H1 (cell line): ENCODE measurements at regions not wholly inside any gene's neighbourhood (a gene's known extent, or its start where the extent isn't known, plus 50 kb on each side); places are given as distances from the start of the nearest gene placed in this dataset.

ENCODE experiments used
- CTCF ChIA-PET: fragments of 300-600 bp; sonication (Branson Sonifier 250); formaldehyde crosslinking; loops from one replicate; lab custom pipeline; 2021; ENCODE audit not compliant: partially characterized antibody; lab: Charles Lee
- POLR2A ChIA-PET: fragments of 300-600 bp; sonication (Branson Sonifier 250); formaldehyde crosslinking; loops from one replicate; lab custom pipeline; 2021; ENCODE audit warnings: inconsistent platforms; ENCODE audit not compliant: partially characterized antibody; lab: Charles Lee
- DNase-seq, 2 experiments: peaks; one replicate each; pipeline versions ENCODE4 v3.0.0 to v3.0.0-alpha.2; 2010 to 2022; ENCODE audit warnings: low spot score in 2 of 2, low read depth in 1 of 2, mixed read lengths in 1 of 2
- FAIRE-seq: peaks from 2 replicates; lab custom pipeline; 2011; peaks lifted over from hg19 to GRCh38; lab: Jason Lieb, UNC
- H2AFZ ChIP-seq: 2 replicates; pipeline ENCODE4 v1.8.1; 2012; ENCODE audit warnings: low read length, inconsistent platforms
- H2AK5ac ChIP-seq: 2 replicates; pipeline ENCODE4 v1.6.1; 2013; ENCODE audit warnings: low read depth, low read length
- H2BK120ac ChIP-seq: replicated peaks from 2 replicates; pipeline ENCODE3; 2013; ENCODE audit warnings: low read depth, low read length, inconsistent platforms
- H2BK12ac ChIP-seq: 2 replicates; pipeline ENCODE4 v1.6.1; 2013; ENCODE audit warnings: low read depth, low read length
- H2BK15ac ChIP-seq: 2 replicates; pipeline ENCODE4 v1.6.1; 2013; ENCODE audit warnings: low read length
- H2BK20ac ChIP-seq: 2 replicates; pipeline ENCODE4 v1.6.1; 2013; ENCODE audit warnings: low read length
- H2BK5ac ChIP-seq: 2 replicates; pipeline ENCODE4 v1.6.1; 2013; ENCODE audit warnings: low read depth, low read length
- H3K14ac ChIP-seq: 2 replicates; pipeline ENCODE4 v1.6.1; 2013; ENCODE audit warnings: inconsistent platforms; ENCODE audit not compliant: insufficient read length
- H3K18ac ChIP-seq: 2 replicates; pipeline ENCODE4 v1.6.1; 2013; ENCODE audit warnings: low read length; ENCODE audit errors: extremely low read depth
- H3K23ac ChIP-seq: 2 replicates; pipeline ENCODE4 v1.6.1; 2013; ENCODE audit warnings: inconsistent platforms; ENCODE audit not compliant: insufficient read length
- H3K23me2 ChIP-seq: 2 replicates; pipeline ENCODE4 v1.6.1; 2013; ENCODE audit warnings: low read depth, low read length
- H3K27ac ChIP-seq: 2 replicates; pipeline ENCODE4 v1.6.1; 2011; ENCODE audit warnings: low read depth, low read length, inconsistent platforms
- H3K27me3 ChIP-seq, 4 experiments: replicated peaks in 1 of 4; 1 replicate in 1 of 4; 2 replicates in 3 of 4; pipeline versions ENCODE4 v1.6.1 to v1.8.1; 2011 to 2013; ENCODE audit warnings: low read length in 3 of 4, mild to moderate bottlenecking in 3 of 4, inconsistent platforms in 2 of 4, mixed read lengths in 2 of 4, moderate library complexity in 1 of 4; ENCODE audit not compliant: control insufficient read depth in 3 of 4, insufficient read depth in 3 of 4; ENCODE audit errors: extremely low read depth in 1 of 4
- H3K36me3 ChIP-seq, 4 experiments: 2 replicates each; pipeline versions ENCODE4 v1.6.1 to v1.8.1; 2011 to 2013; ENCODE audit warnings: mild to moderate bottlenecking in 4 of 4, low read length in 3 of 4, moderate library complexity in 2 of 4, control low read depth in 1 of 4, inconsistent platforms in 1 of 4; ENCODE audit not compliant: insufficient read depth in 4 of 4, control insufficient read depth in 2 of 4
- H3K4ac ChIP-seq: replicated peaks from 2 replicates; pipeline ENCODE3; 2013; ENCODE audit warnings: low read length, low read depth, mixed read lengths, inconsistent platforms; ENCODE audit not compliant: insufficient read length
- H3K4me1 ChIP-seq, 4 experiments: replicated peaks in 1 of 4; 1 replicate in 1 of 4; 2 replicates in 3 of 4; pipeline versions ENCODE4 v1.6.1 to v1.8.1; 2011 to 2013; ENCODE audit warnings: low read length in 3 of 4, inconsistent platforms in 2 of 4, mixed read lengths in 1 of 4; ENCODE audit not compliant: insufficient read depth in 4 of 4, control insufficient read depth in 3 of 4
- H3K4me2 ChIP-seq, 2 experiments: 2 replicates each; pipeline versions ENCODE4 v1.6.1 to v1.8.1; 2011 to 2013; ENCODE audit warnings: low read depth in 2 of 2, low read length in 2 of 2, control low read depth in 1 of 2, inconsistent platforms in 1 of 2, mild to moderate bottlenecking in 1 of 2; ENCODE audit not compliant: insufficient read depth in 1 of 2
- H3K4me3 ChIP-seq, 4 experiments: fragments of 200-600, 300-600 bp in 1 of 4; sonication (generic), shearing (Covaris generic), sonication (Bioruptor Twin) in 1 of 4; 2 replicates each; pipeline versions ENCODE4 v1.5.1 to v1.8.1; 2011 to 2016; ENCODE audit warnings: low read length in 4 of 4, low read depth in 3 of 4, control low read depth in 2 of 4, inconsistent platforms in 2 of 4, mild to moderate bottlenecking in 2 of 4, mixed read lengths in 1 of 4, moderate library complexity in 1 of 4; ENCODE audit not compliant: insufficient read depth in 2 of 4; ENCODE audit errors: extremely low read depth in 1 of 4
- H3K56ac ChIP-seq: replicated peaks from 2 replicates; pipeline ENCODE3; 2013; ENCODE audit warnings: low read depth, mild to moderate bottlenecking, mixed read lengths, low read length, inconsistent platforms; ENCODE audit not compliant: insufficient read length
- H3K79me1 ChIP-seq: 2 replicates; pipeline ENCODE4 v1.6.1; 2013; ENCODE audit warnings: low read depth, low read length, control low read depth
- H3K79me2 ChIP-seq, 2 experiments: 2 replicates each; pipeline versions ENCODE4 v1.6.1 to v1.8.1; 2012 to 2013; ENCODE audit warnings: low read length in 2 of 2, mild to moderate bottlenecking in 2 of 2, inconsistent platforms in 1 of 2; ENCODE audit not compliant: insufficient read depth in 2 of 2, control insufficient read depth in 1 of 2
- H3K9ac ChIP-seq, 4 experiments: replicated peaks in 1 of 4; 1 replicate in 1 of 4; 2 replicates in 3 of 4; pipeline versions ENCODE4 v1.6.1 to v1.8.1; 2011 to 2013; ENCODE audit warnings: low read depth in 3 of 4, low read length in 3 of 4, control low read depth in 2 of 4, mild to moderate bottlenecking in 2 of 4, moderate library complexity in 2 of 4, inconsistent platforms in 1 of 4; ENCODE audit errors: extremely low read depth in 1 of 4
- H3K9me3 ChIP-seq, 2 experiments: 2 replicates each; pipeline versions ENCODE4 v1.6.1 to v1.8.1; 2012 to 2013; ENCODE audit warnings: mild to moderate bottlenecking in 2 of 2, moderate library complexity in 2 of 2, control low read depth in 1 of 2, inconsistent platforms in 1 of 2, low read depth in 1 of 2, low read length in 1 of 2, mixed read lengths in 1 of 2; ENCODE audit not compliant: insufficient read depth in 2 of 2
- H4K20me1 ChIP-seq, 2 experiments: replicated peaks in 1 of 2; 2 replicates each; pipeline versions ENCODE3 to v1.8.1; 2011 to 2013; ENCODE audit warnings: inconsistent platforms in 2 of 2, low read length in 2 of 2, mild to moderate bottlenecking in 1 of 2; ENCODE audit not compliant: insufficient read depth in 2 of 2, control insufficient read depth in 1 of 2
- H4K5ac ChIP-seq: 2 replicates; pipeline ENCODE4 v1.6.1; 2013; ENCODE audit warnings: low read length, low read depth, mixed read lengths, inconsistent platforms; ENCODE audit not compliant: insufficient read length
- H4K8ac ChIP-seq: 2 replicates; pipeline ENCODE4 v1.8.0; 2013; ENCODE audit warnings: mild to moderate bottlenecking, moderate library complexity, low read length, inconsistent platforms; ENCODE audit not compliant: insufficient read depth; ENCODE audit errors: extremely low read depth
- H4K91ac ChIP-seq: replicated peaks from 2 replicates; pipeline ENCODE3; 2013; ENCODE audit warnings: low read length, mixed read lengths, inconsistent platforms; ENCODE audit not compliant: insufficient read length
- NANOG ChIP-seq: IDR thresholded peaks from 2 replicates; pipeline ENCODE4 v1.6.1; 2011; ENCODE audit warnings: low read length, low read depth, mild to moderate bottlenecking, inconsistent platforms; ENCODE audit not compliant: insufficient read depth, poor library complexity, severe bottlenecking
- WGBS, 2 experiments: shearing (Covaris generic) in 1 of 2; methylation state at CpG; one replicate each; pipeline versions ENCODE4 v1.1.6 to v1.1.7; 2013 to 2015; ENCODE audit warnings: low lambda C conversion rate in 2 of 2, mixed read lengths in 2 of 2, inconsistent platforms in 1 of 2, low coverage in 1 of 2, missing lambda C conversion rate in 1 of 2; ENCODE audit not compliant: insufficient replicate concordance in 2 of 2, insufficient coverage in 1 of 2, insufficient read length in 1 of 2; ENCODE audit errors: extremely low coverage in 1 of 2, missing lambda C conversion rate in 1 of 2; 5-methylcytosine and 5-hydroxymethylcytosine counted together

DNA sequence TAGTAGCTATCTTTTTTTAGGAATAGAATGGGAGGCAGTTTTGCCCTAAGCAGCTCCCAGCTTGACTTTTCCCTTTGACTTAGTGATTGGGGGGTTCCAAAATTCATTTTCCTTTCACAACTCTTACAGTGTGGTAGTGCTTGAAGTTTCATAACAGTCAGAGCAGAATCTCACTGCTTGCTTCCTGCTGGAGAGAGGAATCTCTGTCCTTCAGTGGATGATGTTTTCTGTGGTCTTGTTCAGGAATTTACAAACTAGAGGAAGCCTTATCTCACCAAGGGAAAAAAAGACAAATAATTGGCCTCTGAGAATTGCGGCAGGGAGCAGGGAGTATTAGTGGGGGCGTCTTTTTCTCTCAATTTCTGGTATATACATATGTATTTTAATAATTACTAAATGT lies 326.6 kb upstream of the C2CD4B start:
- H3K4me2 ChIP-seq, result no peak overlapping the region
- FAIRE-seq, result no peak
- WGBS, 2 experiments, result 91% methylated on average over 2 of the region's 2 CpGs; no CpG with 5 or more reads in 1 of the 2 experiments
- TF ChIP-seq NANOG, result no peak

More for the DNA sequence above, 326.6 kb upstream of the C2CD4B start:
- ChIA-PET CTCF (interaction anchor here (2.1 kb wide), 2 partner anchors 9 to 58 kb away, joined by 5 to 6 read pairs; no protein-coding TSS in a partner anchor), POLR2A (no interaction called here)
- H2BK12ac ChIP-seq, result no peak overlapping the region
- no peaks in the 10 kb centered on the region for H3K27me3 ChIP-seq
- no peak overlapping the region for H3K4ac ChIP-seq
- H3K79me2 ChIP-seq, result no peaks in the 10 kb centered on the region
- H3K14ac ChIP-seq, result no peak overlapping the region
- H3K56ac ChIP-seq, result no peak overlapping the region
- no peak overlapping the region for H2BK5ac ChIP-seq
- H3K18ac ChIP-seq, result no peak overlapping the region
- H2AK5ac ChIP-seq, result no peak overlapping the region
- no peak overlapping the region for H3K4me3 ChIP-seq
- H2BK15ac ChIP-seq, result no peak overlapping the region
- no peaks in the 10 kb centered on the region for H3K79me1 ChIP-seq
- no peaks in the 10 kb centered on the region for H4K20me1 ChIP-seq
- no peak overlapping the region for H3K23ac ChIP-seq
- no peak overlapping the region for H4K91ac ChIP-seq
- H3K23me2 ChIP-seq, result no peaks in the 10 kb centered on the region
- DNase-seq, result no peak
- H4K5ac ChIP-seq, result no peak overlapping the region
- no peak overlapping the region for H2BK20ac ChIP-seq
- no peak overlapping the region for H3K9ac ChIP-seq
- no peaks in the 10 kb centered on the region for H3K36me3 ChIP-seq
- H4K8ac ChIP-seq, result no peak overlapping the region
- H2BK120ac ChIP-seq, result no peak overlapping the region
- no peaks in the 10 kb centered on the region for H3K9me3 ChIP-seq
- no peaks in the 10 kb centered on the region for H3K4me1 ChIP-seq
- no peak overlapping the region for H2AFZ ChIP-seq
- no peak overlapping the region for H3K27ac ChIP-seq
